ENCODE measurements at regions not wholly inside any gene's neighbourhood (a gene's known extent, or its start where the extent isn't known, plus 50 kb on each side); places are given as distances from the start of the nearest gene placed in this dataset.

DNA sequence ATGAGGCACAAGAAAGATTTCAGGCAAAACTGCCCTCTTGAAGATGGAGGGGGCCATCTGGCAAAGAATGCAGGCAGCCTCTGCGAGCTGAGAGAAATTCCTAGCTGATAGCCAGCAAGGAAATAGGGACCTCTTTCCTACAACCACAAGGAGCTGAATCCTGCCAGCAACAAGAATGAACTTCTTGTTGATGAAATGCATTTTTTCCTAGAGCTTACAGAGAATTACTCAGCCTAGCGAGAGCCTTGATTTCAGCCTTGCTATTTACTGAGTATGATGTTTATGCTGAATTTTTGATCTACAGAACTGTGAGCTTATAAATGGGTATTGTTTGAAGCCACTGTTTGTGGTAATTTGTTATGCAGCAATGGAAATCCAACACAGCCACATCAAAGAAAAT is 148.5 kb upstream of the NAALADL2 start:
- no peak for TF ChIP-seq SUZ12 (IDR thresholded peaks at IDR 0.05; ENCODE audit: unreplicated experiment)
- TF ChIP-seq SPI1 (IDR thresholded peaks at IDR 0.05; ENCODE audit: borderline replicate concordance, insufficient read depth, low read depth, low read length): no peak
- TF ChIP-seq EP300 (IDR thresholded peaks at IDR 0.05; ENCODE audit: borderline replicate concordance in 1 of 2, control insufficient read depth in 1 of 2, low read depth in 2 of 2, low read length in 2 of 2): no peak
- no peak for TF ChIP-seq EZH2 (IDR thresholded peaks at IDR 0.05; ENCODE audit: borderline replicate concordance, control insufficient read depth, low read depth, low read length)
- TF ChIP-seq NRF1 (conservative IDR thresholded peaks at IDR 0.05; ENCODE audit: low read depth, low read length): no peak
- TF ChIP-seq MYC (IDR thresholded peaks at IDR 0.05; ENCODE audit: insufficient read depth, insufficient read length, insufficient replicate concordance, low read length, severe bottlenecking): no peak
- TF ChIP-seq POLR2AphosphoS5 (IDR thresholded peaks at IDR 0.05; ENCODE audit: low read length): no peak
- no peak for TF ChIP-seq ATF7 (IDR thresholded peaks at IDR 0.05; ENCODE audit: low read depth)
- TF ChIP-seq JUNB (IDR thresholded peaks at IDR 0.05): no peak
- TF ChIP-seq, protein P1, sequence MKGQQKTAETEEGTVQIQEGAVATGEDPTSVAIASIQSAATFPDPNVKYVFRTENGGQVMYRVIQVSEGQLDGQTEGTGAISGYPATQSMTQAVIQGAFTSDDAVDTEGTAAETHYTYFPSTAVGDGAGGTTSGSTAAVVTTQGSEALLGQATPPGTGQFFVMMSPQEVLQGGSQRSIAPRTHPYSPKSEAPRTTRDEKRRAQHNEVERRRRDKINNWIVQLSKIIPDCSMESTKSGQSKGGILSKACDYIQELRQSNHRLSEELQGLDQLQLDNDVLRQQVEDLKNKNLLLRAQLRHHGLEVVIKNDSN (IDR thresholded peaks at IDR 0.05; ENCODE audit: borderline replicate concordance, extremely low read length, insufficient read depth, low read depth, low read length): no peak
- no peak for TF ChIP-seq TAF1 (IDR thresholded peaks at IDR 0.05; ENCODE audit: borderline replicate concordance, low read depth, low read length)
- no peak for TF ChIP-seq JUND (IDR thresholded peaks at IDR 0.05; ENCODE audit: low read depth, low read length)
- TF ChIP-seq, protein P2, sequence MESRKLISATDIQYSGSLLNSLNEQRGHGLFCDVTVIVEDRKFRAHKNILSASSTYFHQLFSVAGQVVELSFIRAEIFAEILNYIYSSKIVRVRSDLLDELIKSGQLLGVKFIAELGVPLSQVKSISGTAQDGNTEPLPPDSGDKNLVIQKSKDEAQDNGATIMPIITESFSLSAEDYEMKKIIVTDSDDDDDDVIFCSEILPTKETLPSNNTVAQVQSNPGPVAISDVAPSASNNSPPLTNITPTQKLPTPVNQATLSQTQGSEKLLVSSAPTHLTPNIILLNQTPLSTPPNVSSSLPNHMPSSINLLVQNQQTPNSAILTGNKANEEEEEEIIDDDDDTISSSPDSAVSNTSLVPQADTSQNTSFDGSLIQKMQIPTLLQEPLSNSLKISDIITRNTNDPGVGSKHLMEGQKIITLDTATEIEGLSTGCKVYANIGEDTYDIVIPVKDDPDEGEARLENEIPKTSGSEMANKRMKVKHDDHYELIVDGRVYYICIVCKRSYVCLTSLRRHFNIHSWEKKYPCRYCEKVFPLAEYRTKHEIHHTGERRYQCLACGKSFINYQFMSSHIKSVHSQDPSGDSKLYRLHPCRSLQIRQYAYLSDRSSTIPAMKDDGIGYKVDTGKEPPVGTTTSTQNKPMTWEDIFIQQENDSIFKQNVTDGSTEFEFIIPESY (IDR thresholded peaks at IDR 0.05): no peak
- no peak for TF ChIP-seq PML (IDR thresholded peaks at IDR 0.05; ENCODE audit: low read length)
